ENCODE measurements at regions not wholly inside any gene's neighbourhood (a gene's known extent, or its start where the extent isn't known, plus 50 kb on each side); places are given as distances from the start of the nearest gene placed in this dataset.

DNA sequence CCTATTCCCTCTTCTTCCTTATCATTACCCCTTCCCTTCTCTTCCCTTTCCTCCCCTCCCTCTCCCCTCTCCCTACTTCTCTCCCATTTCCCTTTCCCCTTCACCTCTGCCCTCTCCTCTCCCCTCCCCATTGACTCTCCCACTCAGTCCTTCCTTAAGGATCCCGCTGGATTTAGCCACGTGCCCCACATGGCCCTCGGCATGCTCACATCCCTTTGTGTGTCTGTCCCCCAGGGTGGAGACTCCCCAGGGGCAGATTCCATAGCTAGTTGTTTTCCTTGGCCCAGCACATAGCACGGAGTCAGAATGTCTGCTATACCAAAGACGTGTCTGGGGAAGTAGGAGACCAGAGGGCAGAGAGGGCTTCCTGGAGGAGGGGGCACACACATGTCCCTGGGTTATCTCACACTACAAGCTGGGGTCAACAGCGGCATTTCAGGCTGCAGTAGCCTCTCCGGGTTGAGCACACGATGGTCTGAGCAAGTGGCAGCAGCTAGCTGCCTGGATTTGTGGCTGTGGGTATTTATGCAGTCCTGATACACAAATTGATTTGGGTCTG, 487.0 kb downstream of the TBC1D22A start:
- TF ChIP-seq CTCF (IDR thresholded peaks at IDR 0.05; ENCODE audit: low read length) (no peak), EZH2phosphoT487 (IDR thresholded peaks at IDR 0.05; ENCODE audit: low read length) (no peak)

Data from MM.1S (cell line).